GM23338 (cell line): ENCODE measurements at regions not wholly inside any gene's neighbourhood (a gene's known extent, or its start where the extent isn't known, plus 50 kb on each side); places are given as distances from the start of the nearest gene placed in this dataset.

Experiments
- ATAC-seq: fragments of 200-7000 bp; cut with Tn5 transposase; 3 replicates; pipeline ENCODE4 v1.9.1; 2020
- DNase-seq: peaks from one replicate; pipeline ENCODE4 v3.0.0-alpha.2; 2015; ENCODE audit warnings: low spot score
- H2AFZ ChIP-seq: fragments of 200-600 bp; sonication (generic); 2 replicates; pipeline ENCODE4 v1.8.0; 2016; ENCODE audit warnings: antibody characterized with exemption, mild to moderate bottlenecking, moderate library complexity
- H3F3A ChIP-seq: fragments of 200-600 bp; sonication (generic); replicated peaks from 2 replicates; pipeline ENCODE4 v1.8.0; 2017; ENCODE audit warnings: antibody characterized with exemption, mixed run types, low read depth
- H3K27ac ChIP-seq: fragments of 200-600 bp; sonication (generic); 2 replicates; pipeline ENCODE4 v1.6.1; 2016; ENCODE audit warnings: low read depth
- H3K27me3 ChIP-seq: fragments of 200-600 bp; sonication (generic); 2 replicates; pipeline ENCODE4 v1.8.0; 2016; ENCODE audit warnings: mild to moderate bottlenecking, mixed run types, moderate library complexity; ENCODE audit not compliant: insufficient read depth
- H3K36me3 ChIP-seq: fragments of 200-600 bp; sonication (generic); 2 replicates; pipeline ENCODE4 v1.8.0; 2016; ENCODE audit warnings: mild to moderate bottlenecking; ENCODE audit not compliant: insufficient read depth
- H3K4me1 ChIP-seq: fragments of 200-600 bp; sonication (generic); 2 replicates; pipeline ENCODE4 v1.8.0; 2016; ENCODE audit warnings: mild to moderate bottlenecking, moderate library complexity; ENCODE audit not compliant: insufficient read depth
- H3K4me2 ChIP-seq: fragments of 200-600 bp; sonication (generic); 2 replicates; pipeline ENCODE4 v1.7.1; 2017; ENCODE audit warnings: mixed run types
- H3K4me3 ChIP-seq: fragments of 200-600 bp; sonication (generic); 2 replicates; pipeline ENCODE4 v1.6.1; 2016; ENCODE audit warnings: mixed run types
- H3K79me2 ChIP-seq: fragments of 200-600 bp; sonication (generic); replicated peaks from 2 replicates; pipeline ENCODE4 v1.8.0; 2017; ENCODE audit warnings: mild to moderate bottlenecking; ENCODE audit not compliant: insufficient read depth
- H3K9me2 ChIP-seq: fragments of 200-600 bp; sonication (generic); 2 replicates; pipeline ENCODE4 v1.8.0; 2017; ENCODE audit not compliant: insufficient read depth
- H4K20me1 ChIP-seq: fragments of 200-600 bp; sonication (generic); replicated peaks from 2 replicates; pipeline ENCODE4 v1.8.0; 2017; ENCODE audit warnings: mild to moderate bottlenecking; ENCODE audit not compliant: insufficient read depth
- H3K27ac Mint-ChIP-seq: 2 replicates; pipeline ENCODE4 v1.8.0; 2020; ENCODE audit warnings: inconsistent platforms, mild to moderate bottlenecking, moderate library complexity, mixed read lengths
- H3K27me3 Mint-ChIP-seq: 3 replicates; pipeline ENCODE4 v1.8.0; 2022; ENCODE audit warnings: low read depth, mild to moderate bottlenecking, moderate library complexity, mixed read lengths, inconsistent platforms; ENCODE audit not compliant: insufficient read depth, poor library complexity
- H3K36me3 Mint-ChIP-seq: 3 replicates; pipeline ENCODE4 v1.8.0; 2021; ENCODE audit warnings: low read depth, mild to moderate bottlenecking, inconsistent platforms, moderate library complexity, mixed read lengths
- H3K4me1 Mint-ChIP-seq: 3 replicates; pipeline ENCODE4 v1.8.0; 2020; ENCODE audit warnings: mild to moderate bottlenecking, inconsistent platforms, mixed read lengths
- H3K4me3 Mint-ChIP-seq: 3 replicates; pipeline ENCODE4 v1.8.0; 2021; ENCODE audit warnings: moderate library complexity, mild to moderate bottlenecking, inconsistent platforms, mixed read lengths
- H3K9me3 Mint-ChIP-seq: 3 replicates; pipeline ENCODE4 v1.8.0; 2020; ENCODE audit warnings: moderate library complexity, mild to moderate bottlenecking, inconsistent platforms, mixed read lengths
- CREB1 ChIP-seq: fragments of 250-450 bp; sonication (Bioruptor Pico); IDR thresholded peaks from 2 replicates; pipeline ENCODE4 v1.5.0; 2020; ENCODE audit warnings: low read depth, mild to moderate bottlenecking, moderate library complexity
- CTCF ChIP-seq, 2 experiments: fragments of 200-600 bp in 1 of 2; sonication (generic) in 1 of 2; conservative IDR thresholded peaks; 2 replicates each; pipeline versions ENCODE4 v1.5.1 to v1.6.1; 2016 to 2017; ENCODE audit warnings: antibody characterized with exemption in 2 of 2, low read depth in 2 of 2, mild to moderate bottlenecking in 2 of 2, moderate library complexity in 1 of 2
- ETS1 ChIP-seq: IDR thresholded peaks from 2 replicates; pipeline ENCODE4 v1.6.1; 2016; ENCODE audit warnings: antibody characterized with exemption
- EZH2 ChIP-seq: fragments of 200-600 bp; sonication (generic); IDR thresholded peaks from one replicate; pipeline ENCODE4 v1.8.0; 2017; ENCODE audit warnings: antibody characterized with exemption, mild to moderate bottlenecking, low read depth; ENCODE audit not compliant: unreplicated experiment
- EZH2phosphoT487 ChIP-seq: fragments of 200-600 bp; sonication (generic); IDR thresholded peaks from one replicate; pipeline ENCODE4 v1.8.1; 2018; ENCODE audit warnings: antibody characterized with exemption; ENCODE audit not compliant: unreplicated experiment
- NANOG ChIP-seq: IDR thresholded peaks from 2 replicates; pipeline ENCODE4 v1.6.1; 2016; ENCODE audit warnings: antibody characterized with exemption, borderline replicate concordance
- POLR2AphosphoS5 ChIP-seq: IDR thresholded peaks from 2 replicates; pipeline ENCODE4 v1.6.1; 2016; ENCODE audit warnings: antibody characterized with exemption, low read depth
- REST ChIP-seq: IDR thresholded peaks from one replicate; pipeline ENCODE4 v1.6.1; 2018; ENCODE audit warnings: antibody characterized with exemption; ENCODE audit not compliant: unreplicated experiment
- STAT1 ChIP-seq: IDR thresholded peaks from one replicate; pipeline ENCODE4 v1.6.1; 2016; ENCODE audit warnings: antibody characterized with exemption; ENCODE audit not compliant: unreplicated experiment
- ZNF114 ChIP-seq: fragments of 250-450 bp; sonication (Bioruptor Pico); IDR thresholded peaks from 2 replicates; pipeline ENCODE4 v1.5.0; 2020; ENCODE audit warnings: mild to moderate bottlenecking, moderate library complexity
- ZNF331 ChIP-seq: fragments of 250-450 bp; sonication (Bioruptor Pico); IDR thresholded peaks from 2 replicates; pipeline ENCODE4 v1.5.0; 2020; ENCODE audit warnings: low read depth, mild to moderate bottlenecking, moderate library complexity

GRCh38 chr9:12391839-12392509 lies 301.2 kb upstream of the TYRP1 start:
- H3K27me3 ChIP-seq = no peaks in the 10 kb centered on the region
- H3K4me1 ChIP-seq = no peaks in the 10 kb centered on the region
- no peak for ATAC-seq
- H3K4me2 ChIP-seq = no peak overlapping the region
- Mint-ChIP-seq H3K27me3 (no peaks in the 10 kb centered on the region), H3K9me3 (no peaks in the 10 kb centered on the region), H3K36me3 (no peaks in the 10 kb centered on the region), H3K27ac (no peak overlapping the region), H3K4me1 (no peaks in the 10 kb centered on the region; the same call in 1 of the 3 replicates), H3K4me3 (no peak overlapping the region)
- H3F3A ChIP-seq = no peaks in the 10 kb centered on the region
- no peaks in the 10 kb centered on the region for H3K9me2 ChIP-seq
- H4K20me1 ChIP-seq = no peaks in the 10 kb centered on the region
- H2AFZ ChIP-seq = no peak overlapping the region
- no peak for DNase-seq
- H3K79me2 ChIP-seq = no peaks in the 10 kb centered on the region
- H3K27ac ChIP-seq = no peak overlapping the region
- no peaks in the 10 kb centered on the region for H3K36me3 ChIP-seq
- no peak for TF ChIP-seq CREB1 (CRISPR knock-in tag)
- no peak for TF ChIP-seq EZH2
- no peak for TF ChIP-seq ZNF331
- TF ChIP-seq CTCF (conservative IDR thresholded peaks at IDR 0.05; ENCODE audit: low read depth in 2 of 2) = no peak
- TF ChIP-seq NANOG = no peak
- no peak for TF ChIP-seq ETS1
- no peak overlapping the region for H3K4me3 ChIP-seq

- Histone ChIP-seq H3K79me2 (no peaks in the 10 kb centered on the region), H3K27me3 (no peaks in the 10 kb centered on the region), H2AFZ (no peak overlapping the region), H3K27ac (no peak overlapping the region), H3F3A (no peaks in the 10 kb centered on the region), H3K4me1 (no peaks in the 10 kb centered on the region), H3K4me2 (no peak overlapping the region), H4K20me1 (no peaks in the 10 kb centered on the region), H3K9me2 (no peaks in the 10 kb centered on the region), H3K36me3 (no peaks in the 10 kb centered on the region), H3K4me3 (no peak overlapping the region)
- H3K27me3 Mint-ChIP-seq = no peaks in the 10 kb centered on the region
- DNase-seq (no peak), ATAC-seq (no peak)
- no peaks in the 10 kb centered on the region; the same call in 1 of the 3 replicates for H3K4me1 Mint-ChIP-seq
- H3K36me3 Mint-ChIP-seq = no peaks in the 10 kb centered on the region
- H3K27ac Mint-ChIP-seq = no peak overlapping the region
- H3K4me3 Mint-ChIP-seq = no peak overlapping the region
- no peaks in the 10 kb centered on the region for H3K9me3 Mint-ChIP-seq
- TF ChIP-seq CREB1 (CRISPR knock-in tag) (no peak), CTCF (conservative IDR thresholded peaks at IDR 0.05; ENCODE audit: low read depth in 2 of 2) (no peak), ZNF114 (no peak), NANOG (no peak), ZNF331 (no peak), ETS1 (no peak), STAT1 (no peak), POLR2AphosphoS5 (no peak), EZH2phosphoT487 (no peak), REST (no peak), EZH2 (no peak)
These were observed 299.1 kb upstream of the TYRP1 start for GRCh38 chr9:12394105-12394504.
